ENCODE measurements at regions not wholly inside any gene's neighbourhood (a gene's known extent, or its start where the extent isn't known, plus 50 kb on each side); places are given as distances from the start of the nearest gene placed in this dataset.

GRCh38 chr2:6213056-6213780, 521.0 kb downstream of the SOX11 start:
- H2BK120ac ChIP-seq (replicated peaks; ENCODE audit: low read depth, low read length): no peak overlapping the region
- ChIA-PET POLR2A (ENCODE audit: partially characterized antibody) (no interaction called here), CTCF (ENCODE audit: partially characterized antibody) (interaction anchor here (0.6 kb wide), 1 partner anchor 20 kb away, joined by 4 read pairs; no protein-coding TSS in a partner anchor)
- H2BK12ac ChIP-seq (ENCODE audit: low read depth, low read length): no peak overlapping the region
- H3K23ac ChIP-seq (ENCODE audit: insufficient read length): no peak overlapping the region
- no peak overlapping the region for H3K27ac ChIP-seq (ENCODE audit: low read depth, low read length)
- H3K14ac ChIP-seq (ENCODE audit: insufficient read length): no peak overlapping the region
- no peak overlapping the region for H2BK15ac ChIP-seq (ENCODE audit: low read length)
- H3K18ac ChIP-seq (ENCODE audit: extremely low read depth, low read length): no peak overlapping the region
- H3K4ac ChIP-seq (replicated peaks; ENCODE audit: insufficient read length, low read depth, low read length): no peak overlapping the region
- H2AFZ ChIP-seq (ENCODE audit: low read length): 0 out of 2 replicates have a peak overlapping the region, but pooled peaks have one; percentile 51
- no peak overlapping the region for H3K4me3 ChIP-seq (ENCODE audit: extremely low read depth in 1 of 4, insufficient read depth in 2 of 4, low read depth in 3 of 4, low read length in 4 of 4)
- no peaks in the 10 kb centered on the region for H3K23me2 ChIP-seq (ENCODE audit: low read depth, low read length)
- H4K8ac ChIP-seq (ENCODE audit: extremely low read depth, insufficient read depth, low read length): no peak overlapping the region; the same call in none of the 2 replicates
- FAIRE-seq: no peak
- H3K4me1 ChIP-seq (replicated peaks in 1 of 4; ENCODE audit: control insufficient read depth in 3 of 4, insufficient read depth in 4 of 4, low read length in 3 of 4): 0 out of 7 replicates have a peak, but pooled peaks cover 0 to 3% (median 0%) of the 10 kb centered on the region in 4 experiments
- no peak overlapping the region for H2BK5ac ChIP-seq (ENCODE audit: low read depth, low read length)
- TF ChIP-seq CEBPB (IDR thresholded peaks at IDR 0.05; ENCODE audit: low read depth, low read length) (no peak), RBBP5 (IDR thresholded peaks at IDR 0.05; ENCODE audit: borderline replicate concordance, low read depth, low read length) (no peak), RAD21 (IDR thresholded peaks at IDR 0.05 in 1 of 2, conservative IDR thresholded peaks at IDR 0.05 in 1 of 2; ENCODE audit: low read depth in 2 of 2, low read length in 2 of 2) (no peak), JUND (IDR thresholded peaks at IDR 0.05; ENCODE audit: low read length) (no peak), BACH1 (IDR thresholded peaks at IDR 0.05; ENCODE audit: low read length) (no peak), HDAC2 (IDR thresholded peaks at IDR 0.05; ENCODE audit: borderline replicate concordance in 1 of 2, low read depth in 2 of 2, low read length in 2 of 2) (no peak), POLR2AphosphoS5 (IDR thresholded peaks at IDR 0.05; ENCODE audit: low read depth, low read length) (no peak), TCF12 (IDR thresholded peaks at IDR 0.05; ENCODE audit: low read depth, low read length) (no peak), ZNF274 (IDR thresholded peaks at IDR 0.05; ENCODE audit: borderline replicate concordance, extremely low read depth, low read length) (no peak)
- H3K56ac ChIP-seq (replicated peaks; ENCODE audit: insufficient read length, low read depth, low read length): no peak overlapping the region
- no peak overlapping the region for H4K5ac ChIP-seq (ENCODE audit: insufficient read length, low read depth, low read length)
- no peaks in the 10 kb centered on the region for H4K20me1 ChIP-seq (replicated peaks in 1 of 2; ENCODE audit: control insufficient read depth in 1 of 2, insufficient read depth in 2 of 2, low read length in 2 of 2)
- no peaks in the 10 kb centered on the region for H3K36me3 ChIP-seq (ENCODE audit: control insufficient read depth in 2 of 4, insufficient read depth in 4 of 4, low read length in 3 of 4)
- DNase-seq (ENCODE audit: low read depth in 1 of 2, low spot score in 2 of 2): no peak
- no peak overlapping the region for H3K9ac ChIP-seq (replicated peaks in 1 of 4; ENCODE audit: extremely low read depth in 1 of 4, low read depth in 3 of 4, low read length in 3 of 4)
- no peaks in the 10 kb centered on the region for H3K27me3 ChIP-seq (replicated peaks in 1 of 4; ENCODE audit: control insufficient read depth in 3 of 4, extremely low read depth in 1 of 4, insufficient read depth in 3 of 4, low read length in 3 of 4)
- no peak overlapping the region for H2AK5ac ChIP-seq (ENCODE audit: low read depth, low read length)
- H4K91ac ChIP-seq (replicated peaks; ENCODE audit: insufficient read length, low read length): no peak overlapping the region
- no peaks in the 10 kb centered on the region for H3K9me3 ChIP-seq (ENCODE audit: insufficient read depth in 2 of 2, low read depth in 1 of 2, low read length in 1 of 2)
- no peaks in the 10 kb centered on the region for H3K79me1 ChIP-seq (ENCODE audit: low read depth, low read length)
- WGBS, 2 experiments (ENCODE audit: extremely low coverage in 1 of 2, insufficient coverage in 1 of 2, insufficient read length in 1 of 2, insufficient replicate concordance in 2 of 2, low coverage in 1 of 2, low lambda C conversion rate in 2 of 2, missing lambda C conversion rate in 1 of 2): 96% methylated on average over 20 of the region's 20 CpGs; no CpG with 5 or more reads in 1 of the 2 experiments
- no peak overlapping the region for H3K4me2 ChIP-seq (ENCODE audit: insufficient read depth in 1 of 2, low read depth in 2 of 2, low read length in 2 of 2)
- no peak overlapping the region for H2BK20ac ChIP-seq (ENCODE audit: low read length)
- H3K79me2 ChIP-seq (ENCODE audit: control insufficient read depth in 1 of 2, insufficient read depth in 2 of 2, low read length in 2 of 2): no peaks in the 10 kb centered on the region

All from H1 (cell line).